Mucosa of gallbladder (tissue), 1 donor: ENCODE measurements at regions not wholly inside any gene's neighbourhood (a gene's known extent, or its start where the extent isn't known, plus 50 kb on each side); places are given as distances from the start of the nearest gene placed in this dataset.
"Not testable (repeated sequence)": the region's sequence is repeated elsewhere in the genome, so short reads cannot be mapped to it uniquely, and the experiment has no call there.

Source experiments
- DNase-seq: peaks from one replicate; pipeline ENCODE4 v3.0.0-alpha.2; 2020; ENCODE audit warnings: low spot score
- donor health status: DM: no; HTN: no; CAD: no.

DNA sequence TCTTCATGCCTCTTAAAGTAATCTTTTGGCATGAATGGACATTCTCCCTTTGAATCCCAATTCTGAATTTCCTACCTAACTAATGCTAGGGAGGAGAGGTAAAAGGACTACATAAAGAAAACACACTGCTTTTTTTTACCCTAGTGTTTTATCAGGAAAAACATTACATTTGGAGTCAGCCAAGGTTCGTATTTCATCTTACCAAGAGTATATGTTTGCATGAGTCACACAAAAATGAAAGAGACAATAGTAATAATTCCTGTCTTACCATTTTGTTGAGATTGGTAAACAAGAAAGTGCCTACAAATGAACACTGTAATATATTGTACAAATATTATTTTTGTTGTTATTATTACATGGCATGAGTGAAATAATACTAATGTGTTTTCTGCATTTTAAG is 112.9 kb upstream of the WARS2 start:
- DNase-seq, result no peak

DNA sequence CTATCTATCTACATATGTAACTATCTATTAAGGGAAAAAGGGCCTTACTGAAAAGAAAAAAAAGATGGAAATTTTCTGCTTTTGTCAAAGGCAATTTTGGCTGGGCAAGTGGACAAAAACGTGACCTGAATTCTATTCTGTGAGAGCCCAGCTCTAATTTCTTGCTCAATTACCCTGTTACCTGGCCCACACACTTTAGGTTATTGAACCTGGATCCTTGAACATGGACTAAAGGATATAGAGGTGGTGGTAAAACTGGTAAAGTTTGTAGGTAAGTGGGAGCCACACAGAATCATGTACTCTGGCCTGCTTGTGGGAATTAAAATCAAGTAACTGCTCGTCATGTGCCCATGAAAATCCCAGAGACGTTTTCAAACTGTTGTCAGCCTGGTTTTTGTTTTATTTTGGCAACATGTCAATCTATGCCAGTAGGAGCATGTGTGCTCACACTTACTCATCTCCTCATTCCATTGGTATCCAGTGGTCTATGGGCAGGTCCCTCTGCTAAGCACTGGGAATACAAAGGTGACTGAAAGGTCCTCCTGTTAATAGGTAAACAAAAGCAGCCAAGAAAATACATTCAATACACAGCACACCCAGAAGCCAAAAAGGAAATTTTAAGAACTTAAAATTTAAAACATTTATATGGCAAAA is 113.7 kb upstream of the WARS2 start:
- DNase-seq, result no peak

DNA sequence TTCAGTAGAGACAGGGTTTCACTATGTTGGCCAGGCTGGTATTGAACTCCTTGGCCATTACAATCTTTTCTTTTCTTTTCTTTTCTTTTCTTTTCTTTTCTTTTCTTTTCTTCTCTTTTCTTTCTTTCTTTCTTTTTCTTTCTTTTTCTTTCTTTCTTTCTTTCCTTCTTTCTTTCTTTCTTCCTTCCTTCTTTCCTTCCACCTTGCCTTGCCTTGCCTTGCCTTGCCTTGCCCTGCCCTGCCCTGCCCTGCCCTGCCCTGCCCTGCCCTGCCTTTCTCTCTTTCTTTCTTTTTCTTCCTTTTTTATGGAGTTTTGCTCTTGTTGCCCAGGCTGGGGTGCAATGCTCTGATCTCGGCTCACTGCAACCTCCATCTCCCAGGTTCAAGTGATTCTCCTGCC is 112.5 kb upstream of the HAO2 start:
- not testable (repeated sequence) for DNase-seq

DNA sequence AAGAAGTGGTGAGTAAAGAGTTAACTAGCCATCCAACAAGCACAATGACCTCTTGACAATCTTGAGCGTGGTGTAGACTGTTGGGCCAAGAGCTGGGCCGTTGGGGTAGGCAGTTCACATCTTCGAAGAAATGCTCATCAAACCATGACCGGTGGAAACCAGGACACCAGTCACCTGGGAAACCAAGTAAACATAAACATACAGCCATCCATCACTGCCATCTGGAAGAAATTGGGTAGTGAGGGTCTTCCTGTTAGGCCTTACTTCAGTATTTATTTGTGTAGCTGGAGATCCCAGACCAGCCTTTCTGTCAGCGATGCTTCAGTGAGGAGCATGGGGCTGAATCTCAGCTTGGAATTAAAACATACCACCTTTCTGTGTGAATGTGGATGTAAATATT is 108.1 kb upstream of the HAO2 start:
- no peak for DNase-seq

DNA sequence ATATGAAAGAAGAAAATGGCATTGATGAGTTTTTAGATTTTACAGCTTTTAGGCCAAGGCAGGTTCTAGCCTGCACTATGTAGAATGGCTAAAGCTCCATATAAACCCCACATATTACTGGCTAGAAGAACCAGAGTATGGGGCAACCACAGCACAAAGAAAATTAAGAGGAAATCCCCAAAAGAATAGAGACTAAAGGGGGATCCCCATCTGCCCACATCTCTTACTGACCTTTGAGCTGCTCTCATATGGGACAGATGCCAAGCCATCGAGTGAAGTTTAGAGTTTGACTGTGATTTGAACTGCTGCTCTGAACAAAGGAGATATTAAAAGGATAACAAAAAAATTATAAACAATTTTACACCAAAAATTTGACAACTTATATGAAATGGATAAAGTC is 102.2 kb upstream of the HAO2 start:
- DNase-seq, result no peak

DNA sequence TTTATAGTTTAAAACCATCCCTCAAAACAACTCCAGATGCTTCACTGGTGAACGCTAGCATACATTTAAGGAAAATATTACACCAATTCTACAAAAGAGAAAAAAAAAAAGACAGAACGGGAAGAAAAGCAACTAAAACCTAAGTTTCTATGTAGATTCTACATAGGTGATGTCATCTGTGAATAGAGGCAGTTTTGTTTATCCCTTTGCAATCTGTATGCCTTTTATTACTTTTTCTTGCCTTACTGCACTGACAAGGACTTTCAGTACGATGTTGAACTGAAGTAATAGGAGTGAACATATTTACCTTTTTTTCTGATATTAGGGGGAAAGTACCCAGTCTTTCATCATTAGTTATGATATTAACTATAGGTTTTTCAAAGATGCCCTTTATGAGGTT is 101.7 kb upstream of the HAO2 start:
- no peak for DNase-seq

DNA sequence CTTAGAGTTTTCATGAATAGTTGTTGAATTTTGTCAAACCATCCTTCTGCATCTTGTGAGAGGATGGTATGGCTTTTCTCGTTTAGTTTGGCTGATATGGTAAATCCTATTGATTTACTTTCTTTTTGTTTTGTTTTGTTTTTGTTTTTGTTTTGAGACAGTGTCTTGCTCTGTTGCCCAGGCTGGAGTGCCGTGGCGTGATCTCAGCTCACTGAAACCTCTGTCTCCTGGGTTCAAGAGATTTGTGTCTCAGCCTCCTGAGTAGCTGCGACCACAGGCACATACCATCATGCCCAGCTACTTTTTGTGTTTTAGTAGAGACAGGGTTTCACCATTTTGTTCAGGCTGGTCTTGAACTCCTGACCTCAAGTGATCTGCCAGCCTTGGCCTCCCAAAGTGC is 101.3 kb upstream of the HAO2 start:
- DNase-seq, result not testable (repeated sequence)

DNA sequence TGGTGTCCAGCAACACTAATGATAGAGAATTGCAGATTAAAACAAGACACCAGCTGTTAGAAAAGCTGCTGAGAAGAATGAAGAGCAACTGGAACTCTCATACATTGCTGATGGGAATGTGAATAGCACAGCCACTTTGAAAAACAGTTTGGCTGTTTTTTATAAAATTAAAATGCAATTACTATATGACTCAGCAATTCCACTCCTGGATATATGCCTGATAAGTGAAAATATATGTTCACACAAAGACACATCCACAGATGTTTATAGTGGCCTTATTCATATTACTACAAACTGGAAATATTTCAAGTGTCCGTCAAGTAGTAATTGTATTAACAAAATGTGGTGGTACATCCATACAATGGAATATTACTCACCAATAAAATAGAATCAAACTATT is 99.7 kb upstream of the HAO2 start:
- no peak for DNase-seq

DNA sequence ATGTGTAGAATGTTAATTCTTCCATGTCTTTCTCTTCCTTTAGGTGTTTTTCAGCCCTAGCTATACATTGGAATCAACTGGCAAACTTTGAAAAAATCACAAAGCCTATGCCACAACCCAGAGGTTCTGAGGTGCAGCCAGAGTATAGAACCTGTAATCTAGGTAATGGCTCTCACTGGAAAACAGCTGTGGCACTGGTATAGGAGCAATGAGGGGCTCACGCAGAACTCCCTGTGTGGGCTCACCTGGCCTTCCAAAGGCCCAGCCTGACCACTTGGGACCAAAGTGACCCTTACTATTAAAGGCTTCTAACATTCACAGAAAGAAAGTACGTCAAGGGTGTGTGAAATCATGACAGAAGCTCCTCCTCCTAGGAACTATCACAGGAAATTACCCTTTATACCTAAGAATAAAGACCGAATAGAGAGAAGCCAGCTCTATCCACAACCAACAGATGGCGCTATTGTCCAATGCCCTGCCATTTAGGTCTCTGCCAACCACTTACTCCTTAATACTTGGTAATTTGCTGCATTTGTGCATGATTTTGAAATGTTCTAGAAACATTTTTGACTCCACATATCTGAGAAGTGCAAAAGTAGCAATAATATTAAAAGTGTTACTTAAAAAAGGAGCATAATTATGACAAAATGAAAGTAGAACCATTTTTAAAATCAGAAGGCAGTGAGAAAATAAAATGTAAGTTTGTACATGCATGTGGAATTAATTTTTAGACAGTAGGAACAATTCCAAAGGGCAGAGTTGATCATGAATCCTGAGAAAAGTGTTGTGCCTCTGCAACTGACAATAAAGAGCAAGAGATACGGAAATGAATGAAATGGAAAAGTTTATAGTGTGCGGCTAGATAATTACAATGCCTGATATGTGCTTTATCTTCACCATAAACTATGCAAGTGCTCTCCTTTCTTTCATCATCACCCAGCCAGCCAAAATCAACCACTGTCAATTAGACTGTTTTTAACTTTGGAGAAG is 93.1 kb upstream of the HAO2 start:
- peak; percentile 31 for DNase-seq

DNA sequence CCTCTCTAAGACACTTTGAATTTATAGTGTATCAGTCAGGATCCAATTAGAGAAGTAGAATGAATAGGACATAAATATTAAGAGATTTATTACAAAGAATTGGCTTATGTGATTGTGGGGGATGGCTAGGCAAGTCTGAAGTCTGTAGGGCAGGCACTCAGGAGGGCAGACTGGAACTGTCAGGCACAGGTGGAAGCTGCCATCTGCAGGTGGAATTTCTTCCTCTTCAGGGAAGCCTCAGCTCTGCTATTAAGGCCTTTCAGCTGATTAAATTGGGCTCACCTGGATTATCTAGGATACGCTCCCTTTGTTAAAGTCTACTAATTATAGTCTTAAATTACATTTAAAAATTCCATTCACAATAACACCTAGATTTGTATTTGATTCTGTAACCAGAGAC is 92.0 kb upstream of the HAO2 start:
- no peak for DNase-seq

DNA sequence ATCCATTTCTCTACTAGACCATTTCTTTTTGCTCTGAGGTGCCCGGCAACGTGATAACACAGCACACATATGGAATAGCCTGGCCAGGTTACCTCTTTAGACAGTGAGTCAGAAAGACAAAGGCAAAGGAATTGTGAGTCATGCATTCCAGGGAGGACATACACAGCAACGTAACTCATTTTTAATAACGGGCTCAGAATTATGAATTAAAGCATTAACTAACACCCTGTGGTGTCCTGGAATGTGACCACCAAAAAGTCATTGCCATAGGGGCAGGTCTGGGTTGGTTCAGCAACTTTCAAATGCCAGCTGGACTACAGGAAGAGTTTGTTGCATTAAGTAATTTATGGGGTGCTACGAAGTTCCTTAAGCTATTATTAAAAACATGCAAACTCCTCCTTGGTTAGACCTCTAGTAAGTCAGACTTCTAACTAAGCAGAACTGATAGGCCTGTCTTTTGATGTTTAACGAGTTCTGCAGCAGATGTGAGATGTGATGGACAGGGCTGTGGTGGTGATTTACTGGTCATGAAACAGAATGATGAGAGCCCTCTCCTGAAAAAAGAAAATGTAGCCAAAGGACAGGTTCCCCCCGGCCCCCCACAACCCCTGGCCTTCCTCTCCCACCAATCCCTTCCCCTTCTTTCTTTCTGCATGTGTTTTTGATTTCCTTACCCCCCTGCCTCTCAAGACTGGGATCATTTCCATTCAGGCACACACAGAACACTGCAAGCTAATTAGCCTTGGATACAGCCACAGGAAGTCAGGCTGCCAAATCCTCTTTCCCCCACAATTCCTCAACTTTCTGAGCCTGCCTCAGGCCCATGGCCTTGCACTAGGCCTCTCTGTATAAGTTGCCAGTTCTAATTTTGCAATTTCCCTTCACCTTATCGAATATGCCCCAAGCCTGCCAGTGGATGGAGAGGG is 88.9 kb upstream of the HAO2 start:
- no peak for DNase-seq

DNA sequence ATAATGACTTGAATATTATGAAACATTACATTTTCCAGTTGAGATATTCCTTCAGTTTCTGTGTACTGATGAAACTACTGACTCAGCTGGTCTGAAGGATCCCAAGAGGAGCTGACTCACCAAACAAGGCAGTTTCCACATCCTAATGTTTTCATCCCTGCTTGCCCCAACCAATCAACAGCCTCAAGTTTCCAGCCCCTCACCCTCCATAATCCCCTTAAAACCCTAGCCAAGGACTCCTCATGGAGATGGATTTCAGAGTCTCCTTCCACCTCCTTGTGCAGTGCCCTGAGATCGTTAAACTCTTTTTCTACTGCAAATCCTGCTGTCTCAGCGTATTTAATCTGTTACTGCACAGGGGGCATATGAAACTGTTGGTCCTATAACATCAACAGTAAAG is 83.1 kb upstream of the HAO2 start:
- no peak for DNase-seq

DNA sequence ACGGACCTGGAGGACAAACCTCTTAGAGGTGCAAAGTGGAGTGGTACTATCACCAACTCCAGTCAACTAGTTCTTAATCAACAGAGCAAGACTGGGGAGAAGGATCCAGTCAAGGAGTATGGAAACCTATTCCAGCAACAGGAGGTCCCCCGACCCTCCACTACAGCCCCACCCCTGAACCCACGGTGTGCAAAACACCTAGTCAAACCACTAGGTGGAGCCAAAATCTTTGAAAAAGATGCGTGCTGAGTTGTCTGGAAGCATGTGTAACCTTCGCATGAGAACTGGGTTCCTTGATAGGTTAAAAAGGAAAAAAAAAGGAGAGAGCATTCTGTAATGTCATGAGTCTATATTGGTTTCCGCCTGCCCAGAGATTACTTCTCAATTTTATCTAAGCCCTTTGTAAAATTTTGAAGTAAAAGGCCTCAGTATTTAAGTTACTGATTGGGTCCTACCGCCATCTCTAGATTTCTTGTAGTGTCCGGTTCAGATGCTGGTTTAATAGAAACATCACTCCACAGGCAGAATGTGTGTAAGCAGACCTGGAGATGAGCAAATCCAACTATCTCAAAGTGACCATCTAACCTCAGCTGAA is 81.9 kb upstream of the HAO2 start:
- no peak for DNase-seq

DNA sequence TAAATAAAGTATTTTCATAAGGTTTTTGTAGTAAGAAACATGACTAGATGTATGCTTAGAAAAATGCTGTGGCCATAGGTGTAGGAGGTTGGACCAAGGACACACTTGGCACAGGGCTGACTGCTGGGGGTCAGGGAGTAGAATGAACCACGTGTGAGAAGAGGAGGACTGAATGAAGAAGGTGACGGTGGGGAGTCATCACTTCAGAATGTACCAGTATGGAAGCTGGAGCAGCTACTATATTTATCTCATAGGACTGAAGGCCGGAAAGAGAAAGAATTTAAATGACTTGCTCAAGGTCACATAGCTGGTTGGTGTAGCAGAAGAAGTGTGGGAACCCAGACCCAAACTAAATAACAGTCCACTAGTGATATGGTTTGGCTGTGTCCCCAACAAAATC is 79.8 kb upstream of the HAO2 start:
- DNase-seq, result no peak

DNA sequence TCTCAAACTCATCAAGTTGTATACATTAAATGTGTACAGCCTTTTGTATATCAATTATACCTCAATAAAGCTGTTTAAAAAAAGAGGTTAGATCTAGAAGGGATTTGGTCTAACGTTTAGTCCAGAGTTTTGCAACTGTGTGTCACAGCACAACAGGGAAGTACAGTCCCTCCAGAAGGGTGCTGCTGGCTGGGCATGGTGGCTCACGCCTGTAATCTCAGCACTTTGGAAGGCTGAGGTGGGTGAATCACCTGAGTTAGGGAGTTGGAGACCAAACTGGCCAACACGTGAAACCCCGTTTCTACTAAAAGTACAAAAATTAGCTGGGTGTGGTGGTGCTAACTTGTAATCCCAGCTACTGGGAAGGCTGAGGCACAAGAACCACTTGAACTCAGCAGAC is 78.3 kb upstream of the HAO2 start:
- no peak for DNase-seq

DNA sequence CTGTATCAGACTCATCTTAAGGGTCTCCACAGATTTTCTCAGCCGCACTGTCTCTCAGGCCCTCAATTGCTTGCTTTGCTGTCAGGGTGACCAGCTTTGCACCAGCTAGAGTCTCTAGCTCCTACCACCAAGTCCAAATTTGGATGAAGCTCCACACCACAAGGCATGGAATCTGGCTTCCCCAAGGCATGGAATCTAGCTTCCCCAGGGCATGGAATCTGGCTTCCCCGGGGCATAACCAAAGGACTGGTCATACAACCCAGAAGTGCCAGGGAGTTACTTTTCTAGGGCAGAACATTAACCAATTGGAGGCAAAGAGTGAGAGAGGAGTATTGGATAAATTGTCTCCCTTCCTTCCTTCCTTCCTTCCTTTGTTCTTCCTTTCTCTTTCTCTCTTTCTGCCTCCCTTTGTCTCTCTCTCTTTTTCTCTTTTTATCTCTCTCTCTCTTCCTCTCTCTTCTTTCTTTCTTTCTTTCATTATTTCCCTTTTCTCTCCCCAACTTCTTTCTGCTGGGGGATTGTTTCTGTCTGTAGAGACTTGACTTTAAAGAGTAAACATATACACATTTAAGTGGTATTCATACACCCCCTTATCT is 76.9 kb upstream of the HAO2 start:
- DNase-seq, result no peak

DNA sequence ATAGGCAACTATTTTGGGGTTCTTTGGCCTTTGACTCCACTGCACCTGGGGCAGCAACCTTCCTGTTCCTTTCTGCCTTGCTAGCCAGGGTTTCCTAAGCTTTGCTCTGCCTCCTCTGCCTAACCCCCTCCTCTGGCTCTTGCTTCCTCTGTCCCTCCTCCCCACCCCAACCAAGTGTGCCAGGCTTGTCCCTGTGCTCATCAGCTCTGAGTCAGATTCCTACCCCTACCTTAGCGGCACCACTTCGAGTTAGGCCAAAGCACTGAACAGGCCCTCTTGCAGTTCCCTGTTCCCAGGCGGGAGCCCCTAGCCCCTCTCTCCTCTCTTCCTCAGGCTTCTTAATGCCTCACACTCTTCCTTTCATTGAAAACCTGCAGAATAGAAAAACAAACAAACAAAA is 74.8 kb upstream of the HAO2 start:
- no peak for DNase-seq

DNA sequence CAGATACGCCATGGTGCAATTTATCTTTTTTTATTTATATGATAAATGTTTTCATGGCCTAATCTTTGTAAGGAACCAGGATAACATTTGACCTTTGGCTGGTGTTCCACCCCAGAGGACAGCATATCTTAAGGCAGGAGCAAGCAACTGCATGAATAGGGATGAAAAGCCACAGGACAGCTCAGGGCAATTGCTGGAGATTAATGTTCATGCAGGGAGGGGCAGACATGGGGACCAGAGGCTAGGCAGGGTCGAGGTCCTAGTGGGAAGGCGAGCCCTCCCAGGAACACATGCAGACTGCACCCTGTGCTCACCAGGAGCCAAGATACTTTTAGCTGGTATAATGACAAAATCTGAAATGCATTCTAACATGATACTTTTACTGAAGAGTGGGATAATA is 74.4 kb upstream of the HAO2 start:
- no peak for DNase-seq

DNA sequence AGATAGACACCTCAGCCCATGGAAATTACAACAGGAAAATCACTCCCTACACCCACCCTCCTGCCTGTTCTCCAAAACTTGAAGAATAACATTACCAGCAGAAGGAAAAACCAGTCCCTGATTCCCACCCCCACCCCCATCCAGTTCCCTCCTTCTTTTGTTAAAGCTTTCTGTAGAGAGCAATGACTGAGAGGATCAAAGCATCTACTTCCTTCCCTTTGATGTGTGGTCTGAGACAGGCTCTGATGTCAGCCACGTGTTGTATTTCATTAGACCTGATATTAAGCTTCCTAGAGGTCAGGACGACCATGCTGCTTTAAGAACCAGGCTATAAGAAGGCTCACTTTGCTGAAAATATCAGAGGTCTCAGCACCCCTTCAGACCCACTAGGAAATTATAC is 73.9 kb upstream of the HAO2 start:
- DNase-seq, result no peak

DNA sequence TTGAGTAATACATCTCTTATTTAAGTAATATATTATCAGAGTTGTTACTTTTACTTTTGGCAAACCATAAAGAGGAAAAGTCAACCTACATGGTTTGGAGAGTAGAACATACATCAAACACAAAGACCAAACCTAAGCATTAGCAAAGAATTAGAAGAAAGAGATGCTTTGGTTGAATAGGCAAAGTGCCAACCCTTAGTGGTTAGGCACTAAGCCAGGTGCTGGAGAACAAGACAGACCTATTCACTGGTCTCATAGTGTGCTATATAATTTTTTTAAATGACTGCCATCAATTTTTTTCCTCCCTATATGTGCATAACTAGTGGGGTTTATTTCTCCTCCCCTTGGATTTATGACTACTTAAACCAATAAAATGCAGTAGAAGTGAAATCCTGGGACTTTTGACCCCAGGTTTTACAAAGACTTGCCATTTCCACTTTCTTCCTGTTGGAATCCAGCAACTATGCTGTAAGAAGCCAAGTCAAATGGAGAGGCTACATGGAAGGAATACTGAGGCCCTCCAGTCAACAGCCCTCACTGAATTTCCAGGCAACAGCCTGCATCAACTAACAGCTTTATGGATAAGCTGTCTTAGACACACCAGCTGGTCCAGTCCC is 69.8 kb upstream of the HAO2 start:
- DNase-seq, result no peak

DNA sequence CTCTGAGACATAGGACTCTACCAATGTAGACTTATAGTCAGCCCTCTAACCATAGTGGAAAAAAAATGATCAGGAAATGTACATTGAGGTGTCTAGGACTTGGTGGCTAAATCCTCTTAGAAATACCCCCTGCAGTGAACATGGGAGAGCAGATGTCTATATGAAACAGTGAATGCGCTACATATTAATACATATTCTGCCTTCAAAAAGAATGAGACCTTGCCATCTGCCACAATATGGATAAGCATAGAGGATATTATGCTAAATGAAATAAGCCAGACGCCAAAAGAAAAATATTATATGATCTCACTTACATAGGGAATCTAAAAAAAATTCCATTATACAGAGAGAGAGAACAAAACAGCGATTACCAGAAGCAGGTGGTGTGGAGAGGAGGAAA is 66.6 kb upstream of the HAO2 start:
- no peak for DNase-seq
